ENCODE measurements at regions not wholly inside any gene's neighbourhood (a gene's known extent, or its start where the extent isn't known, plus 50 kb on each side); places are given as distances from the start of the nearest gene placed in this dataset.
A peak's percentile ranks its signal among the peaks of the same experiment; 100 is the strongest.
"Not testable (repeated sequence)": the region's sequence is repeated elsewhere in the genome, so short reads cannot be mapped to it uniquely, and the experiment has no call there.

DNA sequence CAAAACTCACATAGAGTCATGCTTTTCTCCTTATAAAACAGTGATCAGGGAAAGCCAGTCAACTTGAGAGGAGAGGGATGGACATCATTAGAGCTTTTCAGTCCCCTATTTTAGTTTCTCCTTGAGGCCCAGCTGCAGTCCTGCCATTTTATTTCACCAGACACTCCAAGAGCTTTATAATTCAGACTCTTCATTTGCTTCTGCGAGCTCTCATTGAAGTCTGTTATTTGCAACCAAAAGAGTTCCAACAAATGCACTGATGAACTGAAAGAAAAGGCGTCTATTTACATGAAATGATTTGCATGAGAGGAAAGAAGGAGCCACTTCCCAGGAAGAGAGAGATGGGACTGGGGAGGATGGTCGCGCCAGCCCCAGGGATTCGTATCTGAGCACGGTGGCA lies 86.8 kb downstream of the NDUFA12 start:
- DNase-seq = no peak

GRCh38 chr12:94909663-94910062 lies 93.8 kb downstream of the NDUFA12 start:
- no peak for DNase-seq

DNA sequence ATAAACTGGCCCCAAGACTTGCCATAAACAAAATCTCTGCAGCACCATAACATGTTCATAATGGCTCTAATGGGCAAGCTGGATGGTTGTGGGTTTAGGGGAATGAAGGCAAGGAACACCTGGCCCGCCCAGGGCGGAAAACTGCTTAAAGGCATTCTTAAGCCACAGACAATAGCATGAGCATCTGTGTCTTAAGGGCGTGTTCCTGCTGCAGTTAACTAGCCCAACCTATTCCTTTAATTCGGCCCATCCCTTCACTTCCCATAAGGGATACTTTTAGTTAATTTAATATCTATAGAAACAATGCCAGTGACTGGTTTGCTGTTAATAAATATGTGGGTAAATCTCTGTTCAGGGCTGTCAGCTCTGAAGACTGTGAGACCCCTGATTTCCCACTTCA lies 97.7 kb downstream of the NDUFA12 start:
- not testable (repeated sequence) for DNase-seq

GRCh38 chr12:94900496-94900895 lies 103.0 kb downstream of the NDUFA12 start:
- no peak for DNase-seq

- no peak for DNase-seq
Measured at GRCh38 chr12:94898388-94898787, 105.1 kb downstream of the NDUFA12 start.

- DNase-seq = no peak
Measured at GRCh38 chr12:94892544-94893267, 110.8 kb downstream of the NDUFA12 start.

DNA sequence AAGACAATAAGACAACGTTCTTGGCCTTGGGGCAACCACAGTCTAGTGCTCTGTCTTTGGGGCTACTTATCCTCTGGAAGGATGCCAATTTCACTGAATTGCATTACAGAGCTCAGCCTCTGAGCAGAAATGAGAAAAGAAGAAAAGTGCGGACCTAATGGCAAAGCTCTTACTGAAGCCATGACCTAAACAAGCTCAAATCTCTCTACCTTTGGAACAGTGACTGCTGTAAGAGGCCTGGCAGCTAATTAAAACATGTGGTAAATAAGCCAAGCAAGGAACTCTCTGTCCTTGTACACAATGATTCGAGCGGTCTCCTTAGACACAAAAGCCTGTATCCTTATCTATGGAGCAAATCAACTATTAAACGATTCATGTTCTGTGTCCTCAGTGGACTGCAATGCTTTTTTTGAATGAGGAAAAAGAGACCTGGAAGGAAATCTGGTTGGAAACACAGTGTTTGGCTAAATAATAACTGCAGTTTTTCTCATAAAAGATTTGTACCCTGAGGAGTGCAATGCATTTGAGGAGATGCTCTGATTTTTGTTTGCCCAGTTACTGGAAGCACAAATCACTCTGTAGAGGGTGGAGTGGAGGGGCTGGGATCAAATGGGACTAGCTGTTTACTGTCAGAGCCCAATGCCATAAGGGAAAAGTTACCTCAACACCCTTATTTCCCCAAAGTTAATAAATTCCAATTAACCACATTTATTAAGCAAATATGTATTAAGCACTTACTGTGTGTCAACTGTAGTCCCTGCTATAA lies 113.9 kb downstream of the NDUFA12 start:
- DNase-seq = no peak

- no peak for DNase-seq
Measured at GRCh38 chr12:94879542-94879941, 124.0 kb downstream of the NDUFA12 start.

DNA sequence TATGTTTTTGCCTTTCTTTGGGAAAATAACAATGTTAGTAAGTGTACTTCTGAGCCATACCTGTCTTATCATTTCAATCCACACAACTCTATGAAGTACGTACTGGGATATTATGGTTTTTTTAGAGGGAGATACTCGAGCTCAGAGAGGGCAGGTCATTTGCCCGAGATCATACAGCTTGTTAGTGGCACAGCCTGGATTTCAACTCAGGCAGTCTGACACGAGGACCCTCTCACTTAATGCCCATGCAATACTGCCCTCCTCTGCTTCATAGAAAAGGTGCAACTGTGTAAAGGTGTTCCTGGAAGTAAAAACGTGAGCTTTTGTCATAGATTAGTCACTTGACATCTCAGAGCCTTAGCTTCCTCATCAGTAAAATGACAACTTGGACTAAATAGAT lies 128.0 kb downstream of the NDUFA12 start:
- DNase-seq = no peak

DNA sequence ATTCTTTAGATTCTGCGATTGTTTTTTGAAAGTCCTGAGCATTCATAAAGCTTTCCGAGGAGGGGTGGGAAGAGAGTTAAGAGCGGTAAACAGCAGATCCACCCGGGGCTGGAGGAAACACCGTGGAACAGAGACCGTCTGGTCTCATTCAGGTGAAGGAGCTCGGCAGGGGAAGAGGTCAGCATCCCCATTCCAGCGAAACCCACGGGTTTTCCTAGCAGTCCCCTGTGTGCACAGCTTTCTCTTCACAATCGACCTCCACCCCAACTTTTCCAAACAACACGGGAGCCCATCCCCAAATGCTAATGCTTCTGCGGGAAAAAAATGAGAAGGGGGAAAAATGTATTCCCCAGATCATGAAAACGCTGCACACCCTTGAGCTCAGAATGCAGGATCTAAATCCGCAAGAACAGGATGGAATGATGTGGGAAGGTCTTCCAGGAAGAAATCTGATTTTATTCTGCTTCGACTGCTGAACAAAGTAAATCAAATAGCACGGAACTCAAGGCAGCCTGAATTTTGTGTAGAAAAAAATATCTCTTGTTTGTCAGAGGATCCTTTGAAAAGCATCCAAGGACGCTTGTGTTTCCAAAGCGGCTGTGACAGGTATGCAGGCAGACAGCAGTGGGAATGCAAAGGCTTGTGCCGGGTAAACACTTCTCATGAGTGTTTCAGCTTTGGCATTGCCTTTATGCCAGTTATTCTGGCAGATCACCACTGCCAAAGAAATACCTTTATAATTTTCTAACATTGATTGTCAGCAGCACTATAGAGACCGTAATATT lies 128.8 kb downstream of the NDUFA12 start:
- no peak for DNase-seq

DNA sequence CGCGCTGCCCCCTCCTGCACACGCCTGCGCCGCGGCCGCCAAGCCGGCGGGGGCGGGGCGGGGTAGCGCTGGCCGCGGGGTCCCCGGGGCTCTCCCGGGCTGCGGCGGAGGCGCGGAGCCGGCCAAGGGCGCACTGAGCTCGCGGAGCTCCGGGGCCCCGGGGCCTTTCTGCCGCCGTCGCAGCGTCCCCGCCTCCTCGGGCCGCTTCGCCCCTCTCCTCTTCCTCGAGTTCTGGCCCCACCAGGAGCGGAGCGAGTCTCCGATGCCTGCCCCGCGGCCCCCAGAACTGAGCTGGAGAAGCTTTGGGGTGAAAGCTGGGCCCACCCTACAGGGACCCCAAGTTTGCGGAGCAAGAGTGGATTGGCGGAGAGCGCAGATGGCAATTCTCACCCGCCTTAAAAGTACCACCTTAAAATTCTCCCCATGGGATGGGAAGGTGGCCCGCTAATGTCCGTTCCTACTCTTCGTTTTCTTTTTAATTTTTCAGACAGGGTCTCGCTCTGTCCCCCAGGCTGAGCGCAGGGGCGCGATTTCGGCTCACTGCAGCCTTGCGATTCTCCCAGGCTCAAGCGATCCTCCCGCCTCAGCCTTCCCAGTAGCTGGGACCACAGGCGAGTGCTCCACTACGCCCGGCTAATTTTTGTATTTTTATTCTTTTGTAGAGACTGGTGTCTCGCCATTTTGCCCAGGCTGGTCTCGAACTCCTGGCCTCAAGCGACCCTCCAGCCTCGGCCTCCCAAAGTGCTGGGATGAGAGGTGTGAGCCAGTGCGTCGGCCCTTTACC lies 129.6 kb downstream of the NDUFA12 start:
- DNase-seq = no peak

DNA sequence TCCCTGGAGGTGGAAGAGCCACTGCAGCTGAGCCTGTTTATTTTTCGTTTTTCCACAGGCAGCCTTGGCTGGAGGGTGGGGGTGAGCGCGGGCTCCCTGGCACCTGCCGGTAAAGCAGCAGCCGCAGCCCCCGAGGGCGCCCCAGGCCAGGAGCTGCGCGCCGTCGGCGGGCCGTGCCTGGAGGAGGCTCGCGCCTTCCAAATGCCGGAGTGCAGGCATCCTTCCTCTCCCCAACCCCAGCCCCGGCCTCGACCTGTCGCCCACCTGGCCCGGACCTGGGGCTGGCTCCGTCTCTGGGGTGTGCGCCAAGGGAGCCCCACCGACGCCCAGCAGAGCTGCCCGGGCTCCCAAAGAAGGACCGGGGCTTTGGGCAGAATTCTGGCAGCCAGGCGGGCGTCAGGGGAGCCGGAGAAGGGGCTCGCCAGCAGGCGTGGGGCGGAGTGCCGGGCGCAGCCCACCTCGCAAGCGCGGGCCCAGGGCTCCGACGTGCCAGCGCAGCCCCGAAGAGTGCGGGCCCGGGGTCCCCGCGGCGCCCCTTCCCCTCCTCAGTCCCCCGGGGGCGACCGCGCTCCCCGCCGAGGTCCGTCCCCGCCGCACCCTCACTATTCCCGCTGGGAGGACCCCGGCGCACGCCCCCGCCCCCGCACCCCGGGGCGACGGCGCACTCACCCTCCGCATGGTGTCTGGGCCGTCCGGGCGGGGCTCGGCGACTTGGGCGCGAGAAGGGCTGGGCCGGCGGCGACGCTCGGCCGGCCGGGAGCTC lies 130.3 kb downstream of the NDUFA12 start:
- peak in 2 of 56 donors; percentile 12 to 28 for DNase-seq

GRCh38 chr12:94872671-94872970 lies 130.9 kb downstream of the NDUFA12 start:
- no peak for DNase-seq

GRCh38 chr12:94872007-94872653 lies 131.4 kb downstream of the NDUFA12 start:
- no peak for DNase-seq

GRCh38 chr12:94870511-94870910 lies 133.0 kb downstream of the NDUFA12 start:
- no peak for DNase-seq

DNA sequence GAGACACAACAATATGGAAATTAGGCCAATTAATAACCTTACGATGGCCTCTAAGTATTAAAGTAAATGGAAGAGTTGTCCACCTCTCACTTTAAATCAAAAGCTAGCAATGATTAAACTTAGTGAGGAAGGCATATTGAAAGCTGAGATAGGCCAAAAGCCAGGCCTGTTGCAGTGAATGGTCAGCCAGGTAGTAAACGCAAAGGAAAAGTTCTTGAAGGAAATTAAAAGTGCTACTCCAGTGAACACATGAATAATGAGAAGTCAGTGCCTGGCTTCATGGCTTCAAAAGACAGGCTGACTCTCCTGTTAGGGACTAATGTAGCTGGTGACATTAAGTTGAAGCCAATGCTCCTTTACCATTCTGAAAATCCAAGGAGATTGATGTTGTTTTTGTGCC lies 135.3 kb downstream of the NDUFA12 start:
- no peak for DNase-seq

DNA sequence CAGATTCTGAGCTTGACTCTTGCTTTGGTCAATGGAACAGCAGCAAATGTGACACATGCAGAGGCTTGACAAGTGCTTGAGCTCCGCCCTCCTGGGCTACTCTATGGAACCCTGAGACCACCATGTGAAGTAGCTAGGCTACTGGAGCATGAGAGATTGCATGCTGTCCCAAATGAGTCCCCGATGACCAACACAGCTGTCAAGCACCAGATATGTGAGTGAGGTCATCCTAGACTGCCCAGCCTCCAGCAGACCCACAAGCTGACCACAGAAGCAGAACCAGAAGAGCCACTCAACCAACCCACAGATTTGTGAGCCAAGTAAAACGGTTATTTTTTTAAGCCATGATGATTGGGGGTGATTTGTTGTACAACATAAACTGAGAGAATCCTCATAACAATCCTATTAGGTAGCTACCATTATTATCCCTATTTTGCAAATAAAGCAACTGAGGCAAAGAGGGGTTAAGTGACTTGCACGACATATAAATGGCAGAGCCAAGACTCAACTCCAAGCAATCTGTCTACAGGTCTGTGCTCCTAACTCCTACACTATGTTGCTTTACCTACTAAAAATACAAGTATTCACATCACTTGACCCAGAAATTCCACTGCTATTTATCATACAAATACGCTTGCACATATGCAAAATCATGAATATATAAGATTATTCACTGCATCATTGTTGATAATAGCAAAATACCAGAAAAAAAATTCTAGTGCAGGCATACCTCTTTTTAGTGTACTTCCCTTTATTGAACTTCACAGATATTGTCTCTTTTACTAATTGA lies 136.2 kb downstream of the NDUFA12 start:
- no peak for DNase-seq

- no peak for DNase-seq
Measured at GRCh38 chr12:94864987-94865386, 138.5 kb downstream of the NDUFA12 start.

DNA sequence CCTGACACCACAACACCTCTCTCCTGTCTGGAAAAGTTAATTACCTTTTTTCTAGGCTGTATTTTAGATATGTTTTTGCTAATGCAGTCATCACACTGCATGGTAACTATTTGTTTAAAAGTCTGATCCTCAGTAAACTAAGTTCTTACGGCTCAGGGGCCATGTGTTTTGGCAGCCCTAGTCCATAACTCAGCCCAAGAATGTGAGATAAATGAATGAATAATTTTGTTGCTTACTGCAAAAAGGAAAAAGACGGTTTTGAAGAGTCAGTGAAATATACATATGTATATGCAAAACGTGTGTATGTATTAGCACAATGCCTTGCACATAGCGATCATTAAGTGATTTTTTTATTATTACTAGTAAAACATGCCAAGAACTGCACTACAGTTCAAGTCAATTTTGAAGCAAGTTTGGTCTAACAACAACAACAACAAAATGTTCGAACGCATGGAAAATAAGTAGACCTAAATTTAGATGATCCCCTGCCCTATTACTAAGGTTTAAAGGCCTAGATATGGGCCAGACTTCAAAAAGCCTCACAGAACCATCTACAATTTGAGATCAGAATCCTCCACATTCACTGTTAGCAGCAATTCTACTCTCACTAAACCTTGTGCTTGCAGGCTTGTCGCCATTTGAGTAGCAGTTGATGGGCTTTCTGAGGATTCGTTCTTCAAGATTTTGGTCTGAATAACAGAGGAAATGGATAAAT lies 140.0 kb downstream of the NDUFA12 start:
- no peak for DNase-seq

Data from amygdala (tissue), 56 donors.